H1 (cell line): ENCODE measurements at regions not wholly inside any gene's neighbourhood (a gene's known extent, or its start where the extent isn't known, plus 50 kb on each side); places are given as distances from the start of the nearest gene placed in this dataset.

Experiments used
- CTCF ChIA-PET: fragments of 300-600 bp; sonication (Branson Sonifier 250); formaldehyde crosslinking; loops from one replicate; lab custom pipeline; 2021; ENCODE audit not compliant: partially characterized antibody; lab: Charles Lee
- POLR2A ChIA-PET: fragments of 300-600 bp; sonication (Branson Sonifier 250); formaldehyde crosslinking; loops from one replicate; lab custom pipeline; 2021; ENCODE audit warnings: inconsistent platforms; ENCODE audit not compliant: partially characterized antibody; lab: Charles Lee
- DNase-seq, 2 experiments: peaks; one replicate each; pipeline versions ENCODE4 v3.0.0 to v3.0.0-alpha.2; 2010 to 2022; ENCODE audit warnings: low spot score in 2 of 2, low read depth in 1 of 2, mixed read lengths in 1 of 2
- FAIRE-seq: peaks from 2 replicates; lab custom pipeline; 2011; peaks lifted over from hg19 to GRCh38; lab: Jason Lieb, UNC
- H2AFZ ChIP-seq: 2 replicates; pipeline ENCODE4 v1.8.1; 2012; ENCODE audit warnings: low read length, inconsistent platforms
- H2AK5ac ChIP-seq: 2 replicates; pipeline ENCODE4 v1.6.1; 2013; ENCODE audit warnings: low read depth, low read length
- H2BK120ac ChIP-seq: replicated peaks from 2 replicates; pipeline ENCODE3; 2013; ENCODE audit warnings: low read depth, low read length, inconsistent platforms
- H2BK12ac ChIP-seq: 2 replicates; pipeline ENCODE4 v1.6.1; 2013; ENCODE audit warnings: low read depth, low read length
- H2BK15ac ChIP-seq: 2 replicates; pipeline ENCODE4 v1.6.1; 2013; ENCODE audit warnings: low read length
- H2BK20ac ChIP-seq: 2 replicates; pipeline ENCODE4 v1.6.1; 2013; ENCODE audit warnings: low read length
- H2BK5ac ChIP-seq: 2 replicates; pipeline ENCODE4 v1.6.1; 2013; ENCODE audit warnings: low read depth, low read length
- H3K14ac ChIP-seq: 2 replicates; pipeline ENCODE4 v1.6.1; 2013; ENCODE audit warnings: inconsistent platforms; ENCODE audit not compliant: insufficient read length
- H3K18ac ChIP-seq: 2 replicates; pipeline ENCODE4 v1.6.1; 2013; ENCODE audit warnings: low read length; ENCODE audit errors: extremely low read depth
- H3K23ac ChIP-seq: 2 replicates; pipeline ENCODE4 v1.6.1; 2013; ENCODE audit warnings: inconsistent platforms; ENCODE audit not compliant: insufficient read length
- H3K23me2 ChIP-seq: 2 replicates; pipeline ENCODE4 v1.6.1; 2013; ENCODE audit warnings: low read depth, low read length
- H3K27ac ChIP-seq: 2 replicates; pipeline ENCODE4 v1.6.1; 2011; ENCODE audit warnings: low read depth, low read length, inconsistent platforms
- H3K27me3 ChIP-seq, 4 experiments: replicated peaks in 1 of 4; 1 replicate in 1 of 4; 2 replicates in 3 of 4; pipeline versions ENCODE4 v1.6.1 to v1.8.1; 2011 to 2013; ENCODE audit warnings: low read length in 3 of 4, mild to moderate bottlenecking in 3 of 4, inconsistent platforms in 2 of 4, mixed read lengths in 2 of 4, moderate library complexity in 1 of 4; ENCODE audit not compliant: control insufficient read depth in 3 of 4, insufficient read depth in 3 of 4; ENCODE audit errors: extremely low read depth in 1 of 4
- H3K36me3 ChIP-seq, 4 experiments: 2 replicates each; pipeline versions ENCODE4 v1.6.1 to v1.8.1; 2011 to 2013; ENCODE audit warnings: mild to moderate bottlenecking in 4 of 4, low read length in 3 of 4, moderate library complexity in 2 of 4, control low read depth in 1 of 4, inconsistent platforms in 1 of 4; ENCODE audit not compliant: insufficient read depth in 4 of 4, control insufficient read depth in 2 of 4
- H3K4ac ChIP-seq: replicated peaks from 2 replicates; pipeline ENCODE3; 2013; ENCODE audit warnings: low read length, low read depth, mixed read lengths, inconsistent platforms; ENCODE audit not compliant: insufficient read length
- H3K4me1 ChIP-seq, 4 experiments: replicated peaks in 1 of 4; 1 replicate in 1 of 4; 2 replicates in 3 of 4; pipeline versions ENCODE4 v1.6.1 to v1.8.1; 2011 to 2013; ENCODE audit warnings: low read length in 3 of 4, inconsistent platforms in 2 of 4, mixed read lengths in 1 of 4; ENCODE audit not compliant: insufficient read depth in 4 of 4, control insufficient read depth in 3 of 4
- H3K4me2 ChIP-seq, 2 experiments: 2 replicates each; pipeline versions ENCODE4 v1.6.1 to v1.8.1; 2011 to 2013; ENCODE audit warnings: low read depth in 2 of 2, low read length in 2 of 2, control low read depth in 1 of 2, inconsistent platforms in 1 of 2, mild to moderate bottlenecking in 1 of 2; ENCODE audit not compliant: insufficient read depth in 1 of 2
- H3K4me3 ChIP-seq, 4 experiments: fragments of 200-600, 300-600 bp in 1 of 4; sonication (generic), shearing (Covaris generic), sonication (Bioruptor Twin) in 1 of 4; 2 replicates each; pipeline versions ENCODE4 v1.5.1 to v1.8.1; 2011 to 2016; ENCODE audit warnings: low read length in 4 of 4, low read depth in 3 of 4, control low read depth in 2 of 4, inconsistent platforms in 2 of 4, mild to moderate bottlenecking in 2 of 4, mixed read lengths in 1 of 4, moderate library complexity in 1 of 4; ENCODE audit not compliant: insufficient read depth in 2 of 4; ENCODE audit errors: extremely low read depth in 1 of 4
- H3K56ac ChIP-seq: replicated peaks from 2 replicates; pipeline ENCODE3; 2013; ENCODE audit warnings: low read depth, mild to moderate bottlenecking, mixed read lengths, low read length, inconsistent platforms; ENCODE audit not compliant: insufficient read length
- H3K79me1 ChIP-seq: 2 replicates; pipeline ENCODE4 v1.6.1; 2013; ENCODE audit warnings: low read depth, low read length, control low read depth
- H3K79me2 ChIP-seq, 2 experiments: 2 replicates each; pipeline versions ENCODE4 v1.6.1 to v1.8.1; 2012 to 2013; ENCODE audit warnings: low read length in 2 of 2, mild to moderate bottlenecking in 2 of 2, inconsistent platforms in 1 of 2; ENCODE audit not compliant: insufficient read depth in 2 of 2, control insufficient read depth in 1 of 2
- H3K9ac ChIP-seq, 4 experiments: replicated peaks in 1 of 4; 1 replicate in 1 of 4; 2 replicates in 3 of 4; pipeline versions ENCODE4 v1.6.1 to v1.8.1; 2011 to 2013; ENCODE audit warnings: low read depth in 3 of 4, low read length in 3 of 4, control low read depth in 2 of 4, mild to moderate bottlenecking in 2 of 4, moderate library complexity in 2 of 4, inconsistent platforms in 1 of 4; ENCODE audit errors: extremely low read depth in 1 of 4
- H3K9me3 ChIP-seq, 2 experiments: 2 replicates each; pipeline versions ENCODE4 v1.6.1 to v1.8.1; 2012 to 2013; ENCODE audit warnings: mild to moderate bottlenecking in 2 of 2, moderate library complexity in 2 of 2, control low read depth in 1 of 2, inconsistent platforms in 1 of 2, low read depth in 1 of 2, low read length in 1 of 2, mixed read lengths in 1 of 2; ENCODE audit not compliant: insufficient read depth in 2 of 2
- H4K20me1 ChIP-seq, 2 experiments: replicated peaks in 1 of 2; 2 replicates each; pipeline versions ENCODE3 to v1.8.1; 2011 to 2013; ENCODE audit warnings: inconsistent platforms in 2 of 2, low read length in 2 of 2, mild to moderate bottlenecking in 1 of 2; ENCODE audit not compliant: insufficient read depth in 2 of 2, control insufficient read depth in 1 of 2
- H4K5ac ChIP-seq: 2 replicates; pipeline ENCODE4 v1.6.1; 2013; ENCODE audit warnings: low read length, low read depth, mixed read lengths, inconsistent platforms; ENCODE audit not compliant: insufficient read length
- H4K8ac ChIP-seq: 2 replicates; pipeline ENCODE4 v1.8.0; 2013; ENCODE audit warnings: mild to moderate bottlenecking, moderate library complexity, low read length, inconsistent platforms; ENCODE audit not compliant: insufficient read depth; ENCODE audit errors: extremely low read depth
- H4K91ac ChIP-seq: replicated peaks from 2 replicates; pipeline ENCODE3; 2013; ENCODE audit warnings: low read length, mixed read lengths, inconsistent platforms; ENCODE audit not compliant: insufficient read length
- ASH2L ChIP-seq: fragments of 200-600, 300-600 bp; sonication (generic); IDR thresholded peaks from one replicate; pipeline ENCODE4 v1.7.1; 2017; ENCODE audit warnings: low read length
- BRCA1 ChIP-seq: IDR thresholded peaks from 2 replicates; pipeline ENCODE4 v1.6.1; 2012; ENCODE audit warnings: low read depth, low read length, improper control_type of control experiment
- CHD2 ChIP-seq: IDR thresholded peaks from 2 replicates; pipeline ENCODE4 v1.6.1; 2012; ENCODE audit warnings: low read length, improper control_type of control experiment
- EGR1 ChIP-seq: IDR thresholded peaks from 2 replicates; pipeline ENCODE4 v1.6.1; 2011; ENCODE audit warnings: low read depth, low read length, borderline replicate concordance
- GABPA ChIP-seq: IDR thresholded peaks from 2 replicates; pipeline ENCODE4 v1.6.1; 2011; ENCODE audit warnings: mild to moderate bottlenecking, low read length, moderate library complexity, borderline replicate concordance; ENCODE audit not compliant: insufficient read depth
- RFX5 ChIP-seq: IDR thresholded peaks from 2 replicates; pipeline ENCODE4 v1.6.1; 2011; ENCODE audit warnings: low read depth, low read length, improper control_type of control experiment, borderline replicate concordance
- SP1 ChIP-seq: IDR thresholded peaks from 2 replicates; pipeline ENCODE4 v1.6.1; 2011; ENCODE audit warnings: low read depth, low read length
- SUZ12 ChIP-seq: fragments of 200-600 bp; sonication (generic); IDR thresholded peaks from 2 replicates; pipeline ENCODE4 v1.6.1; 2012; ENCODE audit warnings: mild to moderate bottlenecking, inconsistent platforms, low read length, moderate library complexity, mixed read lengths
- USF2 ChIP-seq: IDR thresholded peaks from 2 replicates; pipeline ENCODE4 v1.6.1; 2011; ENCODE audit warnings: low read length, improper control_type of control experiment
- WGBS, 2 experiments: shearing (Covaris generic) in 1 of 2; methylation state at CpG; one replicate each; pipeline versions ENCODE4 v1.1.6 to v1.1.7; 2013 to 2015; ENCODE audit warnings: low lambda C conversion rate in 2 of 2, mixed read lengths in 2 of 2, inconsistent platforms in 1 of 2, low coverage in 1 of 2, missing lambda C conversion rate in 1 of 2; ENCODE audit not compliant: insufficient replicate concordance in 2 of 2, insufficient coverage in 1 of 2, insufficient read length in 1 of 2; ENCODE audit errors: extremely low coverage in 1 of 2, missing lambda C conversion rate in 1 of 2; 5-methylcytosine and 5-hydroxymethylcytosine counted together

- Histone ChIP-seq H3K18ac (no peak overlapping the region), H2AK5ac (no peak overlapping the region), H3K9ac (no peak overlapping the region), H2BK5ac (no peak overlapping the region), H3K9me3 (peaks cover 0 to 6% of the 10 kb centered on the region in 2 experiments; a peak in 2 of 4 replicates), H2BK120ac (no peak overlapping the region), H4K8ac (no peak overlapping the region), H3K14ac (no peak overlapping the region), H4K5ac (no peak overlapping the region), H2BK12ac (no peak overlapping the region), H3K27ac (no peak overlapping the region), H3K4me3 (no peak overlapping the region), H2BK20ac (no peak overlapping the region), H3K56ac (no peak overlapping the region), H3K4ac (no peak overlapping the region), H2BK15ac (no peak overlapping the region), H4K91ac (no peak overlapping the region), H3K23me2 (no peaks in the 10 kb centered on the region), H3K79me1 (no peaks in the 10 kb centered on the region), H3K79me2 (no peaks in the 10 kb centered on the region), H3K4me2 (no peak overlapping the region), H3K36me3 (no peaks in the 10 kb centered on the region), H3K27me3 (no peaks in the 10 kb centered on the region), H3K23ac (no peak overlapping the region), H4K20me1 (no peaks in the 10 kb centered on the region), H3K4me1 (peaks cover 0 to 5% (median 0%) of the 10 kb centered on the region in 4 experiments; a peak in 1 of 7 replicates), H2AFZ (no peak overlapping the region)
- WGBS, 2 experiments, result 71% methylated on average over 1 of the region's 1 CpG; no CpG with 5 or more reads in 1 of the 2 experiments
- ChIA-PET CTCF (interaction anchor here (1.5 to 6.0 kb wide), 2 partner anchors 15 to 19 kb away, joined by 6 to 28 read pairs; no protein-coding TSS in a partner anchor), POLR2A (no interaction called here)
- FAIRE-seq (no peak), DNase-seq (no peak)
- TF ChIP-seq ASH2L (no peak), CHD2 (no peak), SP1 (no peak), BRCA1 (no peak), EGR1 (no peak), USF2 (no peak), RFX5 (no peak), GABPA (no peak), SUZ12 (no peak)
Measured at GRCh38 chr10:6716516-6716915, 136.4 kb upstream of the PRKCQ start.
